PC-9 (cell line): ENCODE measurements at regions not wholly inside any gene's neighbourhood (a gene's known extent, or its start where the extent isn't known, plus 50 kb on each side); places are given as distances from the start of the nearest gene placed in this dataset.

ENCODE experiments used
- CTCF ChIP-seq: fragments of 200-600 bp; sonication (generic); conservative IDR thresholded peaks from 2 replicates; pipeline ENCODE4 v1.6.1; 2017; ENCODE audit warnings: mixed run types, antibody characterized with exemption, mild to moderate bottlenecking, moderate library complexity
- EZH2 ChIP-seq: fragments of 200-600 bp; sonication (generic); IDR thresholded peaks from 2 replicates; pipeline ENCODE4 v1.8.0; 2017; ENCODE audit warnings: antibody characterized with exemption, low read depth

- TF ChIP-seq CTCF (no peak), EZH2 (no peak)
Measured at GRCh38 chr13:86383151-86383550, 583.9 kb upstream of the SLITRK6 start.
